Stimulated activated naive B cell treated with anti-CD40 and anti-IgM and Interleukin-4, amounts not matched to agents 10 μg/mL and 1 μg/mL and 100 μg/mL, for 72 hours (primary cell): ENCODE measurements at regions not wholly inside any gene's neighbourhood (a gene's known extent, or its start where the extent isn't known, plus 50 kb on each side); places are given as distances from the start of the nearest gene placed in this dataset.

Experiments
- ATAC-seq, 2 donors: fragments of 150-1000 bp; cut with Tn5 transposase; replicated peaks; 2 replicates each; pipeline ENCODE4 v1.10.0; 2021; ENCODE audit warnings: moderate library complexity in 1 of 2
- DNase-seq: peaks from one replicate; pipeline ENCODE4 v3.0.0; 2021
- H3K27ac Mint-ChIP-seq: one replicate; pipeline ENCODE4 v1.8.0; 2022; ENCODE audit warnings: mild to moderate bottlenecking, mixed read lengths
- H3K27me3 Mint-ChIP-seq, 2 donors: one replicate each; pipeline ENCODE4 v1.8.0; 2022; ENCODE audit warnings: mixed read lengths in 2 of 2
- H3K36me3 Mint-ChIP-seq, 2 donors: one replicate each; pipeline ENCODE4 v1.8.0; 2022; ENCODE audit warnings: mixed read lengths in 2 of 2, mild to moderate bottlenecking in 1 of 2
- H3K4me1 Mint-ChIP-seq, 2 donors: one replicate each; pipeline ENCODE4 v1.8.0; 2022; ENCODE audit warnings: mixed read lengths in 2 of 2, mild to moderate bottlenecking in 1 of 2
- H3K4me3 Mint-ChIP-seq, 2 donors: one replicate each; pipeline ENCODE4 v1.8.0; 2022; ENCODE audit warnings: mild to moderate bottlenecking in 2 of 2, mixed read lengths in 2 of 2, moderate library complexity in 1 of 2
- H3K9me3 Mint-ChIP-seq, 2 donors: one replicate each; pipeline ENCODE4 v1.8.0; 2022; ENCODE audit warnings: mixed read lengths in 2 of 2, mild to moderate bottlenecking in 1 of 2

DNA sequence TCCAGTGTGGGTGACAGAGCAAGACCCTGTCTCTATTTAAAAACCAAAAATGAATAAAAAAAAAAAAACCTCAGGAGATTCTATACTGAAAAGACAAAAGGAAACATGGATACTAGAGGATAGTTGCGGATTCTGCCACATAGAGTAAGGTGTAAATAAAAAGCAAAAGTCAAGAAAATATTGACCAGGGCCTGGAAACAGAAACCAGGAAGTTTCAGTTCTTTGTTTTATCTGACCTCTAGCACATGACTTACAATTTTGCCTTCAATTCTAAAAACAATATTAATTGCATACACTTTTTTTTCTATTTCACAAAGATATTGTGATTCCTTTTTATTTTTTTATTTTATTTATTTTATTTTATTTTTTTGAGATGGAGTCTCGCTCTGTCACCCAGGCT lies 96.2 kb upstream of the NMUR2 start:
- Mint-ChIP-seq H3K4me3 (no peak overlapping the region), H3K27ac (no peak overlapping the region), H3K27me3 (peaks cover 0 to 6% of the 10 kb centered on the region in 2 donors), H3K9me3 (peaks cover 2 to 3% of the 10 kb centered on the region in 2 donors), H3K36me3 (no peaks in the 10 kb centered on the region), H3K4me1 (no peaks in the 10 kb centered on the region)
- ATAC-seq (no peak), DNase-seq (no peak)

DNA sequence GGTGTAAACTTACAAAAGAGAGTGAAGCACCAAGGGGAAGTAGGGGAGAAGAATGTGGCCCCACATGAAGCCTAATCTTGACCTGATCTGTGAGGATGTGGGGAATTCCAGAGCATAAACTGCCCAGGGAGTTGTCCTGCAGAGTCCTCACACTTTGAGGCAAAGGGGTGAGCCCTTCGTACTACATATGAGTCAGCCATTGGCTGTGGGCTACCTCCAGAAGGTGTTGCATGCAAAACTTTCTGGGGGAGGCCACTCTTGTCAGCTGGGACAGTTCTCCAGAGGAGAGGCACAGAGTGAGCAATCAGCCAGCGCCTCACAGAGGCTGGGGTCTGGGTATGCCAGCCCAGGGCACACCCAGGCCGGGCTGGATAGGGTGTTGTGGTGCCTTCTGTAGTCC lies 98.1 kb upstream of the NMUR2 start:
- Mint-ChIP-seq H3K4me1 (no peaks in the 10 kb centered on the region), H3K4me3 (no peak overlapping the region), H3K27ac (no peak overlapping the region), H3K27me3 (peaks cover 6 to 12% of the 10 kb centered on the region in 2 donors), H3K36me3 (no peaks in the 10 kb centered on the region), H3K9me3 (no peaks in the 10 kb centered on the region)
- DNase-seq (no peak), ATAC-seq (no peak)

DNA sequence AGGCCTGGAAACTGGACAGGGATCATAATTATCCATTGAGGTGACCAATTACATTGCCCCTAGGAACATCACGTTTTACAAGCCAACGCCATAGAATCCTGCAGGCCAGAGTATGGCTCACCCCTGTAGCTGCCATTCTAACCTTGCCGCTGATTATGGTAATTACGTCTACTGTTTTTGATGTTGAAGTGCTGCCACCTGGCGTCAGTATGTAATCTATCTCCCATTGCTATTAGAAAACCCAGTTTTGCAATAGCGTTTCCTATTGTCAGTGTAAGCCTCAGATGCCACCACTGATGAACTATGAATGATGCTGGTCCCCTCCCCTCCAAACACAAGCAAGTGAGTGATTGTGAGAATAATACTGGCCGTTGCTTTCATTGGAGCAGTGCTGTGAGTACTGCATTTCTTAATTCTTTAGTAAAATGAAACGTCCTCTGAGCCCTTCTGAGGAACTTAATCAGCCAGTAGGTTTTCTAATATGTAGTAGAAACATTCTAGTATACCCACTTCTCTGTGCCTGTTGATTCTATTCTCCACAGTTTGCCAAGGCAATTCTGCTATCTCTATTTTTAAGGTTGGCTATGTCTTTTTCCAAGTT lies 100.5 kb upstream of the NMUR2 start:
- ATAC-seq (peak; percentile 81 to 83), DNase-seq (peak; percentile 17)
- H3K36me3 Mint-ChIP-seq = no peaks in the 10 kb centered on the region
- H3K9me3 Mint-ChIP-seq = no peaks in the 10 kb centered on the region
- H3K27ac Mint-ChIP-seq = no peak overlapping the region
- H3K4me1 Mint-ChIP-seq = no peaks in the 10 kb centered on the region
- peaks cover 12 to 13% of the 10 kb centered on the region in 2 donors for H3K27me3 Mint-ChIP-seq
- no peak overlapping the region for H3K4me3 Mint-ChIP-seq

DNA sequence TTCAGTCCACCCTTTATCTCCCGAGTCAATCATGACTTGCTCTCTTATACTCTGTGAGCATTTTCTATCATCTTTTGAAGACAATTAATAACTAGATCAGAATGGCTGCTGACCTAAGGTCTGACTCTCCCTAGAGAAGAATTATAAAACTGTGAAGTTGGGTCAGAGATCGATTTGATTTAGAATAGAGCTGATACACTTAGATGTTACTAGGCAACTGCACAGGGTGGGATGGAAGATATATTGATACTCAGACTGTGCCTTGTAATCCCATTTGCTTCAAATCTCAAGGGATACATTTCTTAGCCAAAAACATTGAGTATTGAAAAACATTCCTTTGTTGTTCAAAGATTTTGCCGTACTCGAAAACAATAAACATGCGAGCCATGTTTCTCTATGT lies 106.0 kb upstream of the NMUR2 start:
- Mint-ChIP-seq H3K27me3 (peaks cover 8 to 13% of the 10 kb centered on the region in 2 donors), H3K4me3 (no peak overlapping the region), H3K9me3 (no peaks in the 10 kb centered on the region), H3K27ac (no peak overlapping the region), H3K4me1 (no peaks in the 10 kb centered on the region), H3K36me3 (no peaks in the 10 kb centered on the region)
- no peak for ATAC-seq
- no peak for DNase-seq

DNA sequence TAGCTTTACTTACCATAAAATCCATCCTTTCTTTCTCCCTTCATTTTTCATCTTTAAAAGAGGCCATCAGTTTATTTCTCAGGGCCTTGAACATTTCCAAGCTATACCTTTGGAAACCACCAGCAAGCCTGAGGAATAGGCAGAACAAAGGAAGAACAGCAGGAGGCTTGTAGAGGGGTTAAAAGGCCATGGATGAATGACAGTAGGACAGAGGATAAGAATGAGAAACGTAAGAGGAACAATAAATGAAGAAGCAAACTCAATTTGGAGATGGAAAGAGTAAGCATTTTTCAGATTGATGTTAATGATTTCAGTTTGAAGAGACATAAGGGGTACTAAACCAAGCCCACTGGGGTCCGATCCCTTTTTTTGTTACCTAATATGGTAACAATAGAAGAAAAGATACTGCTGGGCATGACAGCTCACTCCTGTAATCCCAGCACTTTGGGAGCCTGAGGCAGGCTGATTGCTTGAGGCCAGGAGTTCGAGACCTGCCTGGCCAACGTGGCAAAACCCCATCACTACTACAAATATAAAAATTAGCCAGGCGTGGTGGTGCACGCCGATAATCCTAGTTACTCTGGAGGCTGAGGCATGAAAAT lies 106.6 kb upstream of the NMUR2 start:
- Mint-ChIP-seq H3K4me1 (no peaks in the 10 kb centered on the region), H3K9me3 (no peaks in the 10 kb centered on the region), H3K36me3 (no peaks in the 10 kb centered on the region), H3K27ac (no peak overlapping the region), H3K4me3 (no peak overlapping the region), H3K27me3 (peaks cover 6 to 13% of the 10 kb centered on the region in 2 donors)
- ATAC-seq (no peak), DNase-seq (no peak)

DNA sequence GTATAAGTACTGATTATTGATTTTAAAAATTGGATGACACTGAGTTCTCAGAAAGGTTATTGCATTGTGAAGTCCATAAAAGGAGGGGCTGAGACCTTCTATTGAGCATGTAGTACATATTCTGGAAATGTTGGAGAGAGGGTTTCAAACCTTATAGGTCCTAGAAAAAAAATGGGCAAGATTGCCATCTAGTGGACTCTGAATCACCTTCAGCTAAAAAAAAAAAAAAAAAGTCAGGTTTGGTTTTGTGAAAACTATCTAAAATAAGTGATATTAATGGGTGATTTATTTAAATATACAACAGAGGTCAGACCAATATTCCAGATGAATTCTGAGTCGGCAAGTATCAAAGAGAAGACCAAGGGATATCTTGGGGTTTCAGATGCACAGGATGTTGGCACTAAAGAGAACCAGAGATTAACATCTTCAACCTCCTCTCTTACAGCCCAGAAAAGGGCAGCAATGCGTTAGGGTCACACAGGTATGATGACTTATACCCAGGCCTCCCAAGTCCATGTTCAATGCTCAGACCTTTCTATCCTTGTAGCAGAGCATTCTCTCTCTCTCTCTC lies 109.8 kb upstream of the NMUR2 start:
- Mint-ChIP-seq H3K27ac (no peak overlapping the region), H3K27me3 (peaks cover 0 to under 1% of the 10 kb centered on the region in 2 donors), H3K9me3 (no peaks in the 10 kb centered on the region), H3K4me1 (no peaks in the 10 kb centered on the region), H3K36me3 (no peaks in the 10 kb centered on the region), H3K4me3 (no peak overlapping the region)
- DNase-seq (no peak), ATAC-seq (no peak)

DNA sequence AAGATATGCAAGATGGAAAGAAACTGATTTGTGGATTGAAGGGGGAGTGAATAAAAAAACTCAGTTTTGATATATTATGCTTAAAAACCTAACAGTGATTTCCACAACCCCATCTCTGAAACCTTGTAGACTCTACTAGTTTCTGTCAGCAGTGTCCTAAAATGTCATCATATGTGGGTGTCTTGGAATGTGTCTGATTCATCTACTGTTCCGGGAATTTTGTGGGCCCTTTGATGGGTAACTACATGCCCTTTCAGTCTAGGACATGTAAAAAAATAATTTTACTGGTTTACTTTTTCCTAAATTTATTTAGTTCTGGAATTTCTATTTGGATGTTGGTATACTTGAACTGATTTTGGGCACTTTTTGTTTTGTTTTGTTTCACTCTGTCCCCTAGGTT lies 118.9 kb upstream of the NMUR2 start:
- Mint-ChIP-seq H3K36me3 (no peaks in the 10 kb centered on the region), H3K4me1 (peaks cover 0 to 5% of the 10 kb centered on the region in 2 donors), H3K4me3 (no peak overlapping the region), H3K9me3 (no peaks in the 10 kb centered on the region), H3K27me3 (no peaks in the 10 kb centered on the region), H3K27ac (no peak overlapping the region)
- DNase-seq = no peak
- no peak for ATAC-seq

DNA sequence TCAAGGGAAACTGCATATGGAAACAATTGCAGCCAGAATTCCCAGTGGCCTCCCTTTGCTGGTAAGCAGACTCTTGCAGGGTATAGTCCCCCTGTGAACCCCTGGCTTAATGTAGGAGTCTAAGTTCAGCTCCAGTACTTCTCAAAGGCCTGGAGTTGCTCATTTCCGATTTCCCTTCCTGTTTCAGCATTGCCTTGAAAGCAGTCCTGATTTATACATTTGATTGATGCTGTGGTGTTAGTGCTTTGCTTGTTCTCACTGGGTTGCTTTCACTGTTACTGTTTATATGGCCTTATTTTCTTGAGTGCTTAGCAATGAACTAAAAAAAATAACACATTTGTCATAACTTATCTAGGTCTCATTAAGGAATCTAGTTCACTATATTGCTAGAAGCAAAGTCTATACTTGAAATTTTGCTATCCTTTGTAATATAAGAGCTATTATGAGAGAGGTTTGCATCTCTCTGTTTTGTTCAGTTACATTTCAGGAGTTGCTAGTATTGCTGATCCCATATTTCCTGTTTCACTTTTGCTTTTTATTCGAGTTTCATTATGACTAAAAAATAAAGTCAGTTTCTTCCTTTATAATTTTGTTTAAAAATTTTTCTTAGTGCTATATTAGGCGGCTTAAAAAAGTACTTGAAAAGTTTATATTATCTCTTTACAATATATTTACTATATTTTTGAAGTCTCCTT lies 122.4 kb upstream of the NMUR2 start:
- no peak overlapping the region for H3K4me3 Mint-ChIP-seq
- ATAC-seq (peak in 1 of 2 donors; percentile 33), DNase-seq (no peak)
- peaks cover 0 to 5% of the 10 kb centered on the region in 2 donors for H3K4me1 Mint-ChIP-seq
- H3K27ac Mint-ChIP-seq = no peak overlapping the region
- no peaks in the 10 kb centered on the region for H3K27me3 Mint-ChIP-seq
- no peaks in the 10 kb centered on the region for H3K36me3 Mint-ChIP-seq
- H3K9me3 Mint-ChIP-seq = no peaks in the 10 kb centered on the region

DNA sequence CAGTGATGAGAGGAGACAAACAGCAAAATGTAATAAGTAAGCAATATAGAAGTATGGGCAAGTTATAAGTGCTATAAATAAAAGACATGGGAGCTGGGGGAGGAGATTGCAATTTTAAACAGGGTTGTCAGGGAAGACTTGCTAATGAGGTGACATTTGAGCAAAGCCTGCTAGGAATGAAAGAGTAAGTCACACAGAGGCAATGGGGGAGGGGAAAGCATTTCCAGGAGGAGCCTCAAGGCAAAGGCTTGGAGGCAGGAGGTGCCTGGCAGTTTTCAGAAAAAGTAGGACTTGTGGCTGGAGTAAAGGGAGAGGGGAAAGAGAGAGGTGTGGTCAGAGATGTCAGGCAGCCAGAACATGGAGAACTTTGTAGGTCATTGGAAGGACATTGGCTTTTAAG lies 124.4 kb upstream of the NMUR2 start:
- Mint-ChIP-seq H3K4me1 (peaks cover 0 to 5% of the 10 kb centered on the region in 2 donors), H3K4me3 (no peak overlapping the region), H3K36me3 (no peaks in the 10 kb centered on the region), H3K27me3 (peaks cover 0 to 2% of the 10 kb centered on the region in 2 donors), H3K9me3 (no peaks in the 10 kb centered on the region), H3K27ac (no peak overlapping the region)
- DNase-seq (no peak), ATAC-seq (no peak)

DNA sequence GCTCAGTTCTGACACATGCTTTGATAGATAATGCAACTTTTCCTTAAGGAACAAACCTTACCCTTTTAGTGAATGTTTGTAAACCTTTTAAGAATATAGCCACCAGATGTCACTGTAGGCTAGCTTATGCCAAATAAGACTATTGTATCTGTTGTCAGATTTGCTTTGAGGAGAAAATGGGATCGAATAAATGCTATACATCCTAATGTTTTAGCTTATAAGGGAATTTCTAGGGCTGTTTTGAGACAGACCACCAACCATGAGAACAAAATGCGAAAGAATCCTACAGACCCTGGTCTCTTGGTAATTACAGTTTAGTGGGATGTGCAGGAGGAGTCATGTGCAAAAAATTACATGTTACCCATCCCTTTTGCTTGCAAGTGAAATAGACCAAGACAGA lies 127.6 kb upstream of the NMUR2 start:
- no peaks in the 10 kb centered on the region for H3K36me3 Mint-ChIP-seq
- no peaks in the 10 kb centered on the region for H3K9me3 Mint-ChIP-seq
- H3K4me3 Mint-ChIP-seq = no peak overlapping the region
- no peak overlapping the region for H3K27ac Mint-ChIP-seq
- H3K4me1 Mint-ChIP-seq = peaks cover 0 to 2% of the 10 kb centered on the region in 2 donors
- DNase-seq (no peak), ATAC-seq (peak in 1 of 2 donors; percentile 45)
- H3K27me3 Mint-ChIP-seq = peaks cover 0 to 7% of the 10 kb centered on the region in 2 donors

DNA sequence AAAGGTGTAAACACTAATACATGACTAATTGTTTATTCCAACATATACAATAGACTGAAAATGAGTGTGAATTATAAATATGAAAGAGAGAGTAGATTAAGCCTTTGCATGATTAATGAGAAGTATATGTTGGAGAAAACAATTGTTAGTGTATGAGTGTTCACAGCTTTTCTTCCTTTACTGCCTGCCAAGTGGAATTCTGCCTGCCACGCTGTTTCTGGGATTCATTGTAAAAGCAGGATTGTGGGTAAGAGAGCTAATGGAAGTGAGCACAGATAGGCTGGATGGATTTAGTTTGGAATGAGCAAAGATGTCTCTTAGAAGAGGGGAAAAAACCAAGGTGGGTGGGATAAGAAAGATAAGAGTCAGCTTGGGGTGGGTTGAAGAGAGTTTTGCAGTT lies 129.6 kb upstream of the NMUR2 start:
- no peaks in the 10 kb centered on the region for H3K4me1 Mint-ChIP-seq
- DNase-seq = no peak
- no peak for ATAC-seq
- no peaks in the 10 kb centered on the region for H3K36me3 Mint-ChIP-seq
- H3K4me3 Mint-ChIP-seq = no peak overlapping the region
- no peaks in the 10 kb centered on the region for H3K9me3 Mint-ChIP-seq
- no peak overlapping the region for H3K27ac Mint-ChIP-seq
- peaks cover 1 to 7% of the 10 kb centered on the region in 2 donors for H3K27me3 Mint-ChIP-seq

DNA sequence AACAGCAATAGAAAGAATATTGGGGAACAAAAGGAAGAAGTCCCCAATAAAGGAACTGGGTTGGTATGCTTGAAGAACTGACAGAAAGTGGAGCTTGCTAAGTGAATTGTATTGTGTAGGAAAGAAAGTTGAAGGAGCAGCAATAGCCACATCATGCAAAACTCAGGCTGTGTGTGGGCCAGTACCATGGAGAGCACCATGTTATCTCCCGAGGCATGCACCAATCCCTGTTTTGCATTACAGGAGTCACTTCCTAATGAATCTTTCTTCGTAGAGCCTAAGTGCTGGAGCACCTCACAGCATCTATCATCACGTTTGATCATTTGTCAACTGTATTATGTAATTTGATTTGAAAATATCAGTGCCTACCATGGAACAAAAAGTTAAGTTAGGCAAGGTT lies 137.7 kb upstream of the NMUR2 start:
- Mint-ChIP-seq H3K4me1 (no peaks in the 10 kb centered on the region), H3K36me3 (no peaks in the 10 kb centered on the region), H3K27me3 (peaks cover 19 to 21% of the 10 kb centered on the region in 2 donors), H3K4me3 (no peak overlapping the region), H3K9me3 (peaks cover 0 to 2% of the 10 kb centered on the region in 2 donors), H3K27ac (no peak overlapping the region)
- ATAC-seq (no peak), DNase-seq (no peak)

DNA sequence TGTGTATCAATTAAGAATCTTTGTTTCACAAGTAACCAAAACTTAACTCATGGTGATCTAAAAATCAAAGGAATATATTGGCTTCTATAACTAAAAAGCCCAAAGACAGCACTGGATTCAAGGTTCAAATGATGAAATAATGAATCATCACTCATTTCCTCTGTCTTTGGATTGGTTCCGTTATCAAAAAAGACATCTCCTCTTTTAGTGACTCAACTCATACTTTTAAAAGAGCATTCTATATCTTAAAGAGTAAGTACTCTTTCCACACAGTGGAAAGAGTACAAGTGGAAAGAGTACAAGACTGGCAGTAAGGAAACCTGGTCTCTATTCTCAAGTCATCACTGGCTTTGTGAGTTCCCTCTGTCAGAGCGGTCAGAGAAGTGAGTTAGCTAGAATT lies 141.4 kb upstream of the NMUR2 start:
- H3K27ac Mint-ChIP-seq = no peak overlapping the region
- peaks cover 0 to 2% of the 10 kb centered on the region in 2 donors for H3K9me3 Mint-ChIP-seq
- DNase-seq (no peak), ATAC-seq (no peak)
- H3K4me1 Mint-ChIP-seq = no peaks in the 10 kb centered on the region
- H3K36me3 Mint-ChIP-seq = no peaks in the 10 kb centered on the region
- no peak overlapping the region for H3K4me3 Mint-ChIP-seq
- H3K27me3 Mint-ChIP-seq = peaks cover 10 to 13% of the 10 kb centered on the region in 2 donors

DNA sequence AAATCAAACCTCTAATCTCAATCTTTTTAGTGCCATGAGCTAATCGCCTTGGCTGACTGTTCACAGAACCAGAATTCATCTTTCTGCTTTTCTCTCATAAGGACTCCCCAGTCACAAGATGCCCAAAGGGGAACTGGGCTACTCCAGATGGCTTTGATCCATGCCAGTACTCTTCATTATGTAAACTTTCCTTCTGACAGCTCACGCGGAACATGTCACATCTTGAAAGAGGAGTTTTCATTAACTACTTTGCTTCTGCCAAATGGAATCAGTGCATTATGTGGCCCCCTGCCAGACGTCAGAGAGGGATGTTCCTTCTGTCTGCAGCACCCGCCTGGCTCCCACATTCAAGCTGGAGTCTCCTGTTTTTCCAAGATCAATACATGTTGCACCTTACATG lies 142.1 kb upstream of the NMUR2 start:
- peaks cover 7 to 11% of the 10 kb centered on the region in 2 donors for H3K27me3 Mint-ChIP-seq
- ATAC-seq (no peak), DNase-seq (no peak)
- H3K4me3 Mint-ChIP-seq = no peak overlapping the region
- peaks cover 0 to 2% of the 10 kb centered on the region in 2 donors for H3K9me3 Mint-ChIP-seq
- no peak overlapping the region for H3K27ac Mint-ChIP-seq
- H3K4me1 Mint-ChIP-seq = no peaks in the 10 kb centered on the region
- H3K36me3 Mint-ChIP-seq = no peaks in the 10 kb centered on the region

DNA sequence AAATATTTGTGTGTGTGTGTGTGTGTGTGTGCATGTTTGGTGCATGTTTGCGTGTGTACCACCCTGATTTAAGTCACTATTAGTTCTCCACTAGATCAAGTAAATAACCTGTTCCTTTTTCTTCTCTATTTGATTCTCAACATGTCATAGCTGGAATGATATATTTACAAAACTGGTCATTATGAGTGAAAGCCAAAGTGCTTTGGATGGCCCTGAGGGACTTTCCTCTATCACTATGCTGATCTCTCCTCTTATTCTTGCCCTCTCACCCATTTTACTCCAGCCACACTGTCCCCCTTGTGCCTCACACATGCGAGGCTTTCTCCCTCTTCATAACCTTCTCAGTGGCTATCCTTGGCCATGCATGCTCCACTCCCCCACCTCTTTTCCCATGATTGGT lies 144.6 kb upstream of the NMUR2 start:
- peaks cover 0 to 1% of the 10 kb centered on the region in 2 donors for H3K9me3 Mint-ChIP-seq
- no peak overlapping the region for H3K27ac Mint-ChIP-seq
- no peaks in the 10 kb centered on the region for H3K4me1 Mint-ChIP-seq
- no peaks in the 10 kb centered on the region for H3K36me3 Mint-ChIP-seq
- no peaks in the 10 kb centered on the region for H3K27me3 Mint-ChIP-seq
- no peak overlapping the region for H3K4me3 Mint-ChIP-seq
- DNase-seq (no peak), ATAC-seq (no peak)
